Right lobe of liver (tissue), 4 donors: ENCODE measurements at regions not wholly inside any gene's neighbourhood (a gene's known extent, or its start where the extent isn't known, plus 50 kb on each side); places are given as distances from the start of the nearest gene placed in this dataset.

Source experiments
- CTCF ChIP-seq, 4 donors: fragments of 200-600 bp in 3 of 4; fragments of 450-650 bp in 1 of 4; IDR thresholded peaks; one replicate each; pipeline versions ENCODE4 v1.5.1 to v1.8.0; 2016 to 2022; ENCODE audit warnings: antibody characterized with exemption in 4 of 4, mild to moderate bottlenecking in 2 of 4
- POLR2A ChIP-seq: fragments of 450-650 bp; IDR thresholded peaks from one replicate; pipeline ENCODE4 v1.6.1; 2017; ENCODE audit warnings: antibody characterized with exemption, mild to moderate bottlenecking
- donor health status: DM: no; HTN: no; CAD: no.
- donor health status: DM: no; HTN: no; CAD: no.
- donor health status: DM: no; HTN: yes; CAD: no.

DNA sequence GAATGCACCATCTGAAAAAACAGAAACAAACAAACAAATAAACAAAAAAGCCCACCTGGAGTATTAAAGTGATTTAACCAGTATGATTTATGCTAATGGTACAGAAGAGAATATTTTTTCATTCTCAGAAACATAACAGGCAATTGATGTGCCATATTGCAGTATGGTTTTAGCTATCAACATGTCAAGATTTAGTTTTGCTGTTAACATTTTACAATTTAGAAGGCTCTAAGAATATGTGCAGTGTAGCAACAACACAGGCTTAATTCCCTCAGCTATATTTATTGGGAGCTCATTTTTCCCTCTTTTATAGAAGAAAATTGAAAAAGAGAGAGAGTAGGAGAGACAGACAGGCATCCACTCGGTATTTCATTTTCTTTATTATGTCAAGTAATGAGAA is 1022.7 kb upstream of the CITED2 start:
- TF ChIP-seq CTCF (IDR thresholded peaks at IDR 0.05): no peak
- no peak for TF ChIP-seq POLR2A
